HG03558 (cell line): ENCODE measurements at regions not wholly inside any gene's neighbourhood (a gene's known extent, or its start where the extent isn't known, plus 50 kb on each side); places are given as distances from the start of the nearest gene placed in this dataset.
A peak's percentile ranks its signal among the peaks of the same experiment; 100 is the strongest.
"Not testable (repeated sequence)": the region's sequence is repeated elsewhere in the genome, so short reads cannot be mapped to it uniquely, and the experiment has no call there.

Experiments used
- ATAC-seq: cut with Tn5 transposase; IDR thresholded peaks from one replicate; pipeline ENCODE4 v1.9.1; 2021; ENCODE audit warnings: moderate number of reproducible peaks; ENCODE audit not compliant: unreplicated experiment; ENCODE audit errors: extremely low read depth

GRCh38 chr5:163916376-163916775 lies 411.0 kb downstream of the MAT2B start:
- peak; percentile 85 for ATAC-seq

GRCh38 chr5:163916861-163917260 lies 411.4 kb downstream of the MAT2B start:
- ATAC-seq, result no peak

- ATAC-seq, result no peak
These were observed 412.3 kb downstream of the MAT2B start for GRCh38 chr5:163917747-163918146.

DNA sequence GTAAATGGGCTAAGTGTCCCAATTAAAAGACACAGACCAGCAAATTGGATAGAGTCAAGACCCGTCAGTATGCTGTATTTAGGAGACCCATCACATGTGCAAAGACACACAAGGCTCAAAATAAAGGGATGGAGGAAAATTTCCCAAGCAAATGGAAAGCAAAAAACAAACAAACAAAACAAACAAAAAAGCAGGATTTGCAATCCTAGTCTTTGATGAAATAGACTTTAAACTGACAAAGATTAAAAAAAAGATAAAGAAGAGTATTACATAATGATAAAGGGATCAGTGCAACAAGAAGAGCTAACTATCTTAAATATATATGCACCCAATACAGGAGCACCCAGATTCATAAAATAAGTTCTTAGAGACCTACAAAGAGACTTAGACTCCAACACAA lies 429.6 kb downstream of the MAT2B start:
- not testable (repeated sequence) for ATAC-seq

DNA sequence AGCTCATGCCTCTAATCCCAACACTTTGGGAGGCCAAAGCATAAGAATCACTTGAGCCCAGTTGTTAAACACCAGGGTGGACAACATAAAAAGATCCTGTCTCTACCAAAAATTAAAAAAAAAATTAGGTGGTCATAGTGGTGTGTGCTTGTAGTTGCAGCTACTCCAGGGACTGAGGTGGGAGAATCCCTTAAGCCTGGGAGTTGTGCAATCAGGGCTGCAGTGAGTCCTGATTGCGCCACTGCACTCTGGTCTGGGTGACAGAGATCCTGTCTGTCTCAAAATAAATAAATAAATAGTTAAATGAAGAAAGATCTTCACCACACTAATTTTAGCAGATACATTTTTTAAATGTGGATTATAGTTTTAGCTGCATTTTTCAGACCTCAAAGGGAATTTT lies 433.2 kb downstream of the MAT2B start:
- ATAC-seq, result no peak

- no peak for ATAC-seq
These were observed 435.7 kb downstream of the MAT2B start for GRCh38 chr5:163941079-163941478.

- no peak for ATAC-seq
These were observed 438.1 kb downstream of the MAT2B start for GRCh38 chr5:163943546-163943945.

DNA sequence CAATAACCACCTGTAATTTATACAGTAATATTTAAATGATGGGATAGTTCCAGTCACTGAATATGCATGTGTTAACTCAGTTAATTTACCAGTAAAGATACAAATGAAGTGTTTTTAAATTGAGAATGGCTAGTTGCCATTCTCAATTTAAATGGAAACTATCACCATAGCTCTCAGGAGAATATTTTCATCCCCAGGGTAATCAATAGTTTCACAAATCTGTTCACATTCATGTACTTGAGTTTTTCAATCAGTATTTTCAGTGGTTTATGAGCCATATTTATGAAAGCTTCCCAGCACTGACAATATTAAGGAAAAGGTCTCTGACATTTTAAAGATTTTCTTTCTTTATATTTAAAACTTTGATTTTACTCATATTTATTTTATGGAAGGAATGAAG lies 439.3 kb downstream of the MAT2B start:
- ATAC-seq, result no peak

- ATAC-seq, result no peak
These were observed 442.6 kb downstream of the MAT2B start for GRCh38 chr5:163947848-163948666.

- no peak for ATAC-seq
These were observed 444.8 kb downstream of the MAT2B start for GRCh38 chr5:163950248-163950647.

DNA sequence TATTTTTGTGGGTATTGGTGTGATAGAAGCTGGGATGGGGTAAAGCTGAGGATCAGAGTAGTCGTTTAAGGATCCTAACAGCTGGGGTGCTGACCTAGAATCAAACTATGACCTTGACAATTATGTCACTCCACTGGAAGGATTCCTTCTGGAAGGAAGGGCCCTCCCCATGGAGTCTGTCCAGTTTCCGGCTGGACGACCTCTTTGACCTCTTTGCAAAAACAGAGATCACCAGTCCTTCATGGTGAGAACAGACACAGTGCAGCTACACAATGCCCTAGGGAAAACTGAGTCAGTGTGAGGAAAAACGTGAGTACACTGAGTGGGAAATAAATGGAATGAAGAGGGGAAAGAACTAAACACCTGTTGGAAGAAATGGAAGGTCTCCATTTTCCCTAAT lies 445.6 kb downstream of the MAT2B start:
- no peak for ATAC-seq

DNA sequence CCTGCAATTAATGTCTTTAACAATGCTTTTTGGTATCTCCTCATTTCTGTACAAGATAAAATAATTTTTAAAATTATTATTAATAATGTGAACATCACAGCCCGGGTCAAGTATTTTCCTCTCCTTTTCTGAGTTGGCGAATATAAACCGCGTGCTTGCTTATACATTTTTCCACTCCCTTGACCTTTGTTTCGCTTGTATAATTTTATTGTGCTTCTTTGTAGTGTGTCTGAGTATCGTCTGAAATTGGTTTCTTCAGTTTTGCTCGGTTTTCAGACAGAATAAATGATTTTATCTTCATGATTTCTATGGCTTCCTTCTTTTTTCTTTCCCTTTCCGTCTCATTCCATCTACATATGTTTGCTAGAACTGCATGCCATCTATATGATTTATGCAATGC lies 448.5 kb downstream of the MAT2B start:
- ATAC-seq, result no peak

DNA sequence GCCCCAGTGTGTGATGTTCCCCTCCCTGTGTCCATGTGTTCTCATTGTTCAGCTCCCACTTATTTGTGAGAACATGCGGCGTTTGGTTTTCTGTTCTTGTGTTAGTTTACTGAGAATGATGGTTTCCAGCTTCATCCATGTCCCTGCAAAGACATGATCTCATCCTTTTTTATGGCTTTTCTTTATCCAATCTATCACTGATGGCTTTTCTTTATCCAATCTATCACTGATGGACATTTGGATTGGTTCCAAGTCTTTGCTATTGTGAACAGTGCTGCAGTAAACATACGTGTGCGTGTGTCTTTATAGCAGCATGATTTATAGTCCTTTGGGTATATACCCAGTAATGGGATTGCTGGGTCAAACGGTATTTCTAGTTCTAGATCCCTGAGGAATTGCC lies 455.8 kb downstream of the MAT2B start:
- ATAC-seq, result not testable (repeated sequence)

GRCh38 chr5:163963881-163964280 lies 458.5 kb downstream of the MAT2B start:
- no peak for ATAC-seq

DNA sequence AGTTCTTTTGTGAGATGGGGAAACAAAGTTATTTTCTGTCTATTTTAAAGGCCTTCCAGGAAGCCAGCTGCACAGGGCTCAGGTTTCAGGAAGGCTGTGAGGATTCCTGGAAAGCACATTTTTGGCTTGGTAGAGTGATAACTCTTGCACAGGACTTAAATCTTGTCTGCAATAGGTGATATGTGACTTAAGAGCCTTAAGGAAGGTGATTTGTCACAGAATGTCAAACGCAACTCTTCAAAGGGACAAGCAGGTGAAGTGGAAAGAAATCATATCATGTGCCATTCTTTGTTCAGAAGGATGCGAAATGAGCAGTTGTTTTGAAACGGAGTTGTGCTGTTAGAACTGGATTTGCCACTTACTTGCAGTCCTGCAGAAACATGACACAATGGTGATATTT lies 459.3 kb downstream of the MAT2B start:
- no peak for ATAC-seq

GRCh38 chr5:163967268-163967667 lies 461.8 kb downstream of the MAT2B start:
- no peak for ATAC-seq

GRCh38 chr5:163968651-163969050 lies 463.2 kb downstream of the MAT2B start:
- no peak for ATAC-seq

DNA sequence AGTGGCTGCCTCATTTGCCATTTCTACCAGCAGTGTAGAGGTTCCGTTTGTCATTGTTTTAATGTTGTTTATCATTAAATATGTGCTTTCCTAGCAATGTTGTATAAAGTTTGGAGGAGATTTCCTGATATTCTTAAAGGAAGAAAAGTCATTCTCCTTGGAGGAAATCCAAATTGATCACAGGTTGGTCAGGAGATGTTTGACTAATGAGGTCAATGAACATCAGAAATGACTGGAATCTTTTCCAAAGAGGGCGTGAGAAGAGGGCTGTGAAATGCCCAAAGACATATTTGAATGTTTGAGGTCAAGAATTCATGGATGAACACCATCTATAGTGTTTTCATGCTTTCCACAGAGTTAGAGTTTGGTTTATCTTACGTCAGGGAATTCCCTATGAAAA lies 471.3 kb downstream of the MAT2B start:
- no peak for ATAC-seq

DNA sequence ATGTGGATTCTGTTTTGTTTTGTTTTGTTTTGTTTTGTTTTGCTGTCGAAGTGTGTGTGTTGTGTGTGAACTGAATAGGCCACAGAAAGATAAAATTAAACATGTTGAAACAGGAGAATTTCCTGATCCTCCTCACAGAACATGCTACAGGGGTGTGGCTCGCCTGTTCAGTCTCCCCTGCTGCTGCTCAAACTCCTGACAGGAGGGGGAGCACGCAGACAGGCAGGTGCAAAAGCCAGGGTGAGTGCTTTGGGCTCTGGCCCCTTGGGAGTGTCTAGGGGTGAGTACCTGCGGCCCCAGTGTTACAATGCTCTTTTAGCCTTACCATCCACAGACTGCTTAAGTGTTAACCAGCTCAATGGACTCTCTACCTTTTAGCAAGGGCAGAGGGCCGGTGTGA lies 473.5 kb downstream of the MAT2B start:
- ATAC-seq, result no peak

GRCh38 chr5:163988566-163988965 lies 483.1 kb downstream of the MAT2B start:
- no peak for ATAC-seq

DNA sequence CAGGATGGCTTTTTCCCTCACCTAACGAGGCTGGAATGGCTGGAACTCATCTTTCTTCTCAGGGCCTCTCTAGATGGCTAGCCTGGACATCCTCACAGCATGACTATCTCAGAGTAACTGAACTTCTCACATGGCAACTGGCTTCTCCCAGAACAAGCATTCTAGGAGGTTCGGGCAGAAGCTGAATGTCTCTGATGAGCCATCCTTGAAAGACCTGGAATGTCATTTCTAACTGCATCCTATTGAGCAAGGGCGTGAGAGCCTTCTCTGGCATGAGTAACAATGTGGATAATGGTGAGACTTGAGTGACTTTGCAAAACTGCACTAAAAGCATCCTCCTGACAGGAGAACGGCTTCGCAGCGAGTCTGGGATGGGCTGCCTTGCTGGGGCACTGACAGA lies 487.7 kb downstream of the MAT2B start:
- no peak for ATAC-seq

- ATAC-seq, result no peak
These were observed 489.8 kb downstream of the MAT2B start for GRCh38 chr5:163995206-163995605.
